HL-60/S4 (cell line): ENCODE measurements at regions not wholly inside any gene's neighbourhood (a gene's known extent, or its start where the extent isn't known, plus 50 kb on each side); places are given as distances from the start of the nearest gene placed in this dataset.
"Not testable (repeated sequence)": the region's sequence is repeated elsewhere in the genome, so short reads cannot be mapped to it uniquely, and the experiment has no call there.

Source experiments
- in situ Hi-C: fragments of 300-500 bp; cut with MboI; formaldehyde crosslinking; loops from 2 replicates; pipeline ENCODE4 v1.14.3; 2022; ENCODE audit warnings: low sequenced_read_pairs

DNA sequence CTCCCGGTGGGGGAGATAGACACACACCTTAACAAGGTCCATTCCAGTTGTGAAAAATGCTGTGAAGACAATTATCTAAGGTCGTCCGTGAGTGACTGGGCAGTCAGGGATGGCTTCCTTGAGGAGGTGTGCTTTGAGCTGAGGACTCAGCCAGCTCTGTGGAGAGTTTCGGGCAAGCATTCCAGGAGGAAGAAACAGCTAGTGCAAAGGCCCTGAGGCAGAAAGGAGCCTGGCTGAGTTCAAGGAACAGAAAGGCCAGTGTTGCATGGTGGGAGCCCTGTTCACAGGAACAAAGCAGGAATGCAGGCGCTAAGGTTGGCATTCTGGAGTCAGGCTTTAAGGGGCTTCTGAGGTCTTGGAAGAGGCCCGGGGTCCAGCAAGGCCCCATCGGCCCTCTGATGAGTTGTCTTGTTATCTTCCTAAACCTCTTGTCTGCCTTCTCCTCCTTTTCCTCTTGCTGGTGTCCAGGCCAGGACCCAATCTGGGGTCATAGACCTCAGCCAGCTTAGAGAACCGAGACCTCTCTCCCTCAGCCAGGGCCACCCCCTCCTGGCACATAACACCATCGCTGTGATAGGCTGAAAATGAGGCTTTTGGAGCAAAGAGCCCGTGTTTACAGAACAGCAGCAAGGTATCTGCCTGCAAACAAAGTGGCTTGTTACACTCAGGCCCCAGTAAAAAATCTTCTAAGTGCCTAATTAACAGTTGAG, 270.2 kb upstream of the MVB12B start:
- in situ Hi-C loops, result no loop called here

DNA sequence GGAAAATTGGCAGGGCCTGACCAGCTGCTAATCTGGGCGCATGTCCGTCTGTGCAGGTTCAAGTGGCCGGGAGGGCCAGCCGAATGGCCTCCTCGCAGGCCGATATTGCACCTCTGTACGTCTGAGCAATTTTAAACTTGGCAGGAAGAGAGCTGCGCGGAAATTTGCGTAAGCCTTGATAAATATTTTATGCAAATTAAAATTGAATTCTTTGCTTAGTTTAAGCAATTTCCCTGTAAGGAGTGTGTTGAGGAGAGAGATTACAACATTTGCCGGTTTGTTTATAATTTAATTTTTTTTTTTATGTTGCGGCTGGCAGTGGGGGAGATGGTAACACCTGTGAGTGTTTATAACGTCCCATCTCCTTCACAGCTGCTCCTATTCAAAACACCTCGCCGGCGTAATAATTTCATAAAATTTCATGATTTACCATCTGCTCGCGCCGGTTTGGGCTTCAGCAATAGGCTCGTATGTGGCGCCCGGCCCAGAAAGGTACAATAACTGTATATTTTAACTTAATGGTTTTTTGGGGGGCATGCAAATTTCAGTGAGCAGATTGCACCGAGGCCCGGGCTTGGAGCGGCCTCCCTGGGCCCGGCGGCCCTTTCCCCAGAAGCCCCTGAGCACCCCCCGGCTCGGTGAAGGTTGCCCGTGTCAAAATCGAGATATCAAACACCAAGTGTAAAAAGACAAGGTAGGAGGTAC, 269.4 kb upstream of the MVB12B start:
- in situ Hi-C loops, result no loop called here

DNA sequence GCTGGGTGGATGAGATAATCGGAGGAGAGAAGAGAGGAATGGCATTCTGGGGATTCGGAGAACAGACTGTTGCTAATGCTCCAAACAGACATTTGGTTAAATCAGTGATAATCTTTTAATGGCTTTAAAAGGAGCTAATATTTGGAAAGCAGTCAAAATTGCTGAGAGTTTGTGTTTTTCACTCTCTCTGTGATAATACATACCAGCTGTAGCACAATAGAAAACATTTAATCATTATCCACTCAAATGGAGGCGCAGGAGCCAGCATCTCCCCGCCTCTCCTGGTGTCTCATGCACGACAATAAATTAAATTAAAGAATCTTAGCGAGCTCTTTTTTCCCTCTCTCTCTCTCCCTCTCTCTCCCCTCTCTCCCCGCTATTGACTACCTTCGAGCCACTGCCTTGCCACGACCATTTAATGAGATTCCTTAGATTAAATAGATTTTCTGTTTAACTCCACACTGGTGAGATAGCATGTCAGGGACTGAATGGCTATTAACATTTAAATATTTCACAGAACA, 268.6 kb upstream of the MVB12B start:
- in situ Hi-C loops, result no loop called here

DNA sequence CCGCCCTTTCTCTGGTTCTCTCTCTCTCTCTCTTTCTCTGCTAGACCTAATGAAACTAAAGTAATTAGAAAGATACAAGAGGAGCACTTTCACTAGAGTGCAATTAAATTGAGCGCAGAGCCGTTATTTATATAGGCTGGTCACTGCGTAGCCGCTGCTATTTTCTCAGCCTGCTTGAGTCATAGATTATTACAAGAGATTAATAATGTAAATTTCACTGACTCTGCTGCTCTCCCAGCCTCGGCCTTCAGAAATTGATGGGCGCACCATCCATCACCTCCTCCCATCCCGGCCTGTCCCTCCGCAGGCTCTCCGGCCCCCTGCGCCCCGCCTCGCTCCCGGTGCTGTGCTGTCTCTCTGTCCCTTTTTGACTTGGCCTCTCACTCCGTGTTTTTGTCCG, 268.0 kb upstream of the MVB12B start:
- in situ Hi-C loops, result no loop called here

DNA sequence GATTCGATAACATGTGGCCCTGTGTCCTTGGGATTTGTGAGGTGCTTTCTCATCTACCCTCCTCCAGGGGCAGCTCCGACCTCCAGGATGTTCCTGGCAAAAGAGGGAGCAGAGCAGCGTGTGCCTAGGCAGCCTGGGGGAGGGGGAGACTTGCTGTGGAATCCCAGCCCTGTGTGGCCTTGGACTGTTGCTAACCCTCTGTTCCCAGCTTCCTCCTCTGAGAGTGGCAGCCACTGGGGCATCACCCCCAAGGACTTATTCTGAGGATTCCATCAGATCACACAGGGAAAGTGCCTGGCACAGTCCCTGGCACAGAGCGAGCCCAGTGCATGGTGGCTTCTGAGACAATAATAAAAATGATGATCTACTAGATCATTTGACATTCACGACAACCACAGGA, 265.1 kb upstream of the MVB12B start:
- in situ Hi-C loops, result no loop called here

DNA sequence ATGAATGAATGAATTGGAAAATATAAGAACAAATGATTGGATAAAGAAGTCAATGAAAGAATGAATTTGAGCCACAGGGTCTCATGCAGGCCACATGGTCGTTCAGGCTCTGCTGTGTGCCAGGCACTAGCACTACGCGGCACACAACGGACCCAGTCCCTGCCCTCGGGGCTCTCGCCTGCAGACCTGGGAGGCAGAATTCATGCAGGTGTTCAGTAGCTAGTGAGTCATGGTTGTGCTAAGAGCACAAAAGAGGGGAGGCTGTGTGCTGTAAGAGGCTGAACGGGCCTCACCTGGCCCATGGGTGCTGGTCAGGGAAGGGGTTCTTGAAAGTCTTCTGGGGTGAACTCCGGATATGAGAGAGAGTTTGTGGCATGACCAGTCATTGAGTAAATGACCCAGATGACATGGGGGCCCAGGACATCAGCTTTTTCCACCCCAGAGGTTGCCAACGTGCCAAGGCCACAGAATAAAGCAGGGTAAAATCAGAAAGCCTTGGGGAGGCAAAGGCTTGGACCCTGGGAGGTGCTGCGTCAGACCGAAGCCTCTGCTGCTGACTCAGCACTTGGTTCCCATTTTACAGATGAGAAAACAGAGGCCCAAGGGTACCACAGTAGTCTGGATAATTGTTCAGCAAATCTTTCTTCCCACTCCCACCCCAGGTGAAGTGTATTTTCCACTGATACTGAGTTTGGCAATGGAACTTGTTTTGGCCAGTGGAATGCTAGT, 264.3 kb upstream of the MVB12B start:
- in situ Hi-C loops, result no loop called here

DNA sequence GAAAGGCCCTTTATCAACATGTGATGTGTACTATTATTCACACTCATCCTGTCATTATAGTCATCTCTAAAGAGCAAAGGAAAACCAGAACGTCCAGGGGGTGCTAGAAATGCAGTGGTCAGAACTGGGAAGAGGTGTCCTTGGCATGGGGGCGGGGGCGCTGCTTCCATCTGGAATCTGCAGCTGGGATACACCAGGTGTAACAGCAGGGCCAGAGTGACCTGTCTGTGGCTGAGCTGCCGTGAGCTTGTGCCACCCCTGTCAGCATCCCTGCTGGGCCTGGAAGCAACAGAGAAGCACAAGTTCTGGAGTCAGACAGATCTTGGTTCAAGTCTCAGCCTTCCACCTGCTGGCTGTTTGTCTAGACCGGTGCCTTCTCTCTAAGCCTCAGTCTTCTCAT, 263.3 kb upstream of the MVB12B start:
- in situ Hi-C loops, result no loop called here

DNA sequence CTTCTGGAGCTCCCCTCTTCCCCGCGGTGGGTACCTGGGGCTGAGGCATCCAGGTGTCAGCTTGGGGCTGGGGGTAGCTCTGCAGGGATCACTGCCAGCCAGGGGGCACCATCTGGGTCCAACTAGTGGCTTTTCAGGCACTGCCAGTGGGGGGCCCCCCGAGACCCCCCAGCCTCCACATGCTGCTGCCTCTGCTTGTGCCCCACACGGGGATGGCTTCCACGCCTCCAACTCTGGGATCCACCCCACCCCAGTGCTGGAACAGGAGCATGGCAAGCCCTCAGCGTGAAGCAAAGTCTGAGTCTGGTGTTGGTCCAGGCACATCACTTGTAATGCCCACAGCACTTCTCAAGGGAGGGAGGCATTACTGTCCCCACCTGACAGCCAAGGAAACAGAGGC, 260.5 kb upstream of the MVB12B start:
- in situ Hi-C loops, result no loop called here

DNA sequence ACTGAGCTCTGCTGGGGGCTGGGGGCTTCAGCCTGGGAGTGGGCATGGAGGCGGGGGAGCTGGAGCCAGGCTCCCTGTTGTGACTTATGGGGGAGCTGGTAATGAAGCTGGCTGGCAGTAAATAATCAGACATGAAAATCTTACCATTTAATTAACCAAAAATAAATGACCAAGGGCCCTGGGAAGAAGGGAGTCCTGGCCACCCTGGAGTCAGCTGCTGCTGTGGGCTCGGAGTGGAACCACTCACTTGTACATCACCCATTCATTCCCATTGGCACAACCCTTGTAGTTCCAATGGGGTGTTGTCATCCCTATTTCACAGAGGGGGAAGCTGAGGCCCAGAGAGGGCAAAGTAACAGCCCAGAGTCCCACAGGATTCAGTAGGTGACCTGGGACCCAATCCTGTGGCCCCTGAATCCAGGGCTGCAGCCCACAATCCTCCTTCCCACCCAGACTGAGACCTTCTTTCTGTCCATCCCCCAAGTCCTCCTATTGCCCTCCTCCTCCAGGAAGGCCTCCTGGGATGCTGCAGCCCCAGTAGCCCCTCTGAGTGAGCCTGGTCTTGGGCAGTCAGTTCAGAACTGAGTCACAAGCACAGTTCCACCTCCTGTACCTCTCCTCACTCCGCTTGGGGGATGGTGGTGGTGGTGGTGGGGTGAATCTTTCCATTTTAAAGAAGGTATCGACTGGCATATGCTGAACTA, 259.4 kb upstream of the MVB12B start:
- in situ Hi-C loops, result no loop called here

DNA sequence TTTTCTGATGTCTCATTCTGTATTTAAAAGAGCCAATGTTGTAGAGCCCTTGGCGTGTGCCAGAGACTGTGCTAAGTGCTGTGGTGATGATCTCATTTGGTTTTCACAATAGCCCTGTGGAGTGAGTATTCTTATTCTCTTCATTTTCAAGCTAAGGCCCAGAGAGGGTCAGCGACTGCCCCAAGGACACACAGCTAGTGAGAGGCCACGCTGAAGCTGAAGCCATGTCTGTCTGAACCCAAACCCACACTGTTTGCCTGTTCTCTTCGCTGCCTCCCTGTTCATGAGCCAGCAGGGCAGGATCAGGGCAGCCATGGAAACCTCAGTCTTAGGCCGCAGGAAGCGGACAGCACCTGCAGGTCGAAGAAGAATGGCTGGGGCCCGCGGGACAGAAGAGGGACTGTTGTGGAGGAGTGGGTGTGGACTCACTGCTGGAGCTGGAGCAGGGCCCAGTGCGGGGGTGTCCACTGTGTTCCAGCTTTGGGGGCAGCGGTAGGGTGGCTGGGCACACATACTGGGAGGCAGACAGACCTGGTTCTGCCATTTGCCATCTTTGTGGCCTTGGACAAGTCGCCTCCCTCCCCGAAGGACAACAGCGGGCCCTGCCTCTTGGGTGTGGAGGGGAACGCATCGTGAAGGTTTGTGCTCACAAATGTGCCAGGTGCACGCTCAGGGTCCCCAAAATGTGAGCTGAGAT, 257.9 kb upstream of the MVB12B start:
- in situ Hi-C loops, result no loop called here

DNA sequence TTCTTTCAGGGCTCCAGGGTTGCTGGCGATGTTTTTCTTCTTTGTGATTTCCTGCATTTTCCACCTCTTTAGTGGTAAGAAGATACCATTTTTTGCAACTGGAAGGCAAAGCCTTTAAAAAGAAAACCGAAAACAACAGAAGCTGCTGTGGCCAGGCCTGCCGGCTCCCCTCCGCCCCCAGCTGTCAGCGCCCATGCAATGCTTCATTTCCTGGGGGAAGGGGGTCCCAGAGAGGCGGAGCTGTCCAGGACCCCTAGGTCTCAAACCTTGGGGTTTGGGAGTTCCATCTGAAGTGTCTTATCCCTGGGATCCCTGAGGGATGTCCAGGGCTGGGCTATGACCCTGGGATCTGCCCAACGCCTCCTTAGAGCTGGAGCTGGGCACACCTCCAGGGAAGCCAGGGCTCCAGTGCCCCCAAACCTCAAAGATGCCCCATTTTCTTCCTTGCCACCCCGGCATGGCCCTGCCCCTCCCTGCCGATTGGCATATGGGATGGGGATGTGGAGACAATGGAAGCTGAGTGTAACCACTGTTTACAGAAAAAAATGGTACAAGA, 257.2 kb upstream of the MVB12B start:
- in situ Hi-C loops, result no loop called here

DNA sequence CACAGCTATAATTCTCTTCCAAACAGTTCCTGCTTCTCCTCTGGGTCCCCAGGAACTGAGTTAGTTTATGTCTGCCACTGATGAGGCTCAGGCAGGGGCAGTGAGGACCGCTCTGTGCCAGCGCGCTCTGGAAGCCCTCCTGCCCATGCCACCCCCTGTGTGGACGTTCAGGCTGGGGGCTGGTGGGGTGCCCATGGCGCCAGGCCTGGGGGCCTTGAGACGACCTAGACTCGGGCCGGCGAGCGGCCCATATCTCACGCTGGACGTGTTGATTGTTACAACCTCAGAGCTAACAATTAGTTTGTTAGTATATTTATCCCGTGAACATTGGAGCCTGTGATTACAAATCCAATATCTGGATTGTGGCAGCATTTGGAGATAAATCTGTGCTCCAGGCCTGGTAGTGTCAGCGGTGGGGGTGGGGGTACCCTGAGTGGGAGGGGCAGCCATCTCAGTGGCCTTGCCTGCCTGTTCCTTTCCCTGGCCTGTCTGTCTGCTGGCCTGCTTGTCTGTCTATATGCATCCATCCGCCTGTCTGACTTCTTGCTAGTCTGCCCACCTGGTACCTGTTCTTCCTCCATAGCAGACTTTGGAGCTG, 256.5 kb upstream of the MVB12B start:
- in situ Hi-C loops, result no loop called here

DNA sequence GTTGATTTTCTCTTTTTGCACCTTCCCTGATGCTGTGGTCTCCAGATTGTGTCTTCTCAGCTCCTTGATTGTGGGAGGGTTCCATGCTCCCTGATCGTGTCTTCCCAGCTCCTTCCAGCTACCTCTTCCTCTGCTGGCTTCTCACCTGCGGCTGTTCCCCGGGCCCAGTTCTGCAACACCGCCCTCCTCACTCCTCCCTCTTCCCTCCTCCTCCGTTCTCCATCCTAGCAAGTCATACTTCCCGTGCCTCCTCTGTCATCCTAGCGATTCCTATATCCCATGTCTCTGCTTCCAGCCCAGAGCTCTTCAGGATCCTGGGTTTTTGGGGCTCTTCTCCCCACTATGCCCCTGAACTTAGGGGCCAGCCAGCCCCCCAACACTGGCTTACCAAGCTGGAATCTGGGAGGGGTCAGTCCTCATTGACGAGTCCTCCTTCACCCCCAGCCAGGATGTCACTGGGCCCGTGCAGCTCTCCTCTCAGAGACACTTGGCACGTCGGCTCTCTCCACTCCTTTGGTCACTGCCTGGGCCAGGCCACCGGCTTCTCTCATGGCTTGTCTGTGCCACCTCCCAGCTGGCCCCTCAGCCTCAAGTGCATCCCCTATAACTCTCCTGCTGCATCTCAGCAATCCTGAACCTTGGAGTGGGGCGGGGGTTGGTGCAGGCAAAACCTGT, 255.4 kb upstream of the MVB12B start:
- in situ Hi-C loops, result no loop called here

DNA sequence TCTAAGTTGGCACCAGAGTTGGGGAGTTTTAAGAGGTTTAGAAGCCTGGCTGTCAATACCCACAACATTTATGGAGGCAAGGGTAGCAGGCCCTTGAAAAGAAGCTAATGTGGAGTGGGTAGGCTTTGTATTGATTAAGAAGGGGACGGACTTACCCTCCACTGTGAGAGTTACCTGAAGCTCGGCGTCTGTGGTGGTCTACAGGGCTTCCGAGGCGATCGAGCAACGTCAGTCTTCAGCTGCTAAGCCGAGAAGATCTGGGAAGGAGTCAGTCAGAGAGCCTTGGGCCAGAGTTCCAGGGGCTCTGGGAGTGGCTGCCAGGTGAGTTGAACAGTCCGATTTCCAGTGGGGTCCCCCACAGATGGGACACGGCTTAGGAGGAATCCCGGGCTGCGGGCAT, 249.0 kb upstream of the MVB12B start:
- in situ Hi-C loops, result not testable (repeated sequence)

DNA sequence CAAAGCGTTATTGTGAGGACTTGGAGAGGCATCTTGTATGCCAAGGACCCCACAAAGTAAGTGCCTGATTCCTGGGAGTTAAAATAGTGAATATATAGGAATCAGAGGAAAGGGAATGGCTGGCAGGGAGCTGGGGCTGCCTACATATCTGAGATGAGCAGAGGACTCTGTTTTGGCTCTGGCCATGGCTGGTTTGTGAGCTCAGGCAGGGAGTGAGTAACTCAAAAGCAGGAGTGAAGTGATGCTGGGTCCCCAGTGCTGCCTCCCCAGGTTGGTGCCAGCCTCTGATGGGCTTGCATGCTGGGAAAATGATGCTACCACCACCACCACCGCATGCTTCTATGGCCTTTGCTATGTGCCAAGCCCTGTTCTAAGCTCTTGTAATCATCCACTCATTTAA, 246.0 kb upstream of the MVB12B start:
- in situ Hi-C loops, result no loop called here

DNA sequence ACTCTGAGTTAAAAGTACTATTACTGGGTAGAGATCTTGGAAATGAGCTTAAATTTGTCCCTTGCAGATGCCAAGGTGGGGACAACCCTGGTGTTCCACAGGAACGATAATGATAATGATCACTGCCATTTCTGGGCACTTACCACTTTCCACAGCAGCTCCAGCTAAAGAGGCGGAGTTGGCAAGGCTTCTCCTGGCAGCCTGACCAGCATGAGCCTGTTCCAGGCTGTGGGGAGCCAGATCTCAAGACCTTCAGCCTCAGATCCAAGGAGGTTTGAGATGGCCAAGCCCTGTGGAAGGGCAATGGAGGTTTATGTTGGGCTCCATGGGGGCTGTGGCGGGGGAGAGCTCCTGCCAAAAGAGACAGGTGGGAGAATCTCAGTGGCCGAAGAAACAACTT, 244.9 kb upstream of the MVB12B start:
- in situ Hi-C loops, result no loop called here

DNA sequence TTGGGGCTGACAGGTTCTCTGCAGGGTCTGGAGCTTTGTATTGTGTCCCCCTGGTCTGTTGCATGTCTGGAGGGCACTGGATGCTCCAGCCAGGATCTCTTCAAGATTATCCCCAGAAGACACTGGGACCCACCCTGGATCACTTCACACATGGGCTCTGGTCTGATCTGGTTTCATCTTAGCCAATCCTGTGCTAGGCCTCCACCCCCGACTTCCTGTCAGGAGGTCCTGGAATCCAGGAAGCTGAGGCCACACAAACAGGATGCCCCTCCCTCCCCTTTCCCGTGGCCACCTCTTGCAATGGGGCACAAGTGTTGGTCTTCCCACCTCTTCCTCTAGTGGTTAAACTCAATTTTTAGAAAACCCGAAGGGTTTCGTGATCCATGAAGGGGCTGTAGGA, 242.6 kb upstream of the MVB12B start:
- in situ Hi-C loops, result no loop called here

DNA sequence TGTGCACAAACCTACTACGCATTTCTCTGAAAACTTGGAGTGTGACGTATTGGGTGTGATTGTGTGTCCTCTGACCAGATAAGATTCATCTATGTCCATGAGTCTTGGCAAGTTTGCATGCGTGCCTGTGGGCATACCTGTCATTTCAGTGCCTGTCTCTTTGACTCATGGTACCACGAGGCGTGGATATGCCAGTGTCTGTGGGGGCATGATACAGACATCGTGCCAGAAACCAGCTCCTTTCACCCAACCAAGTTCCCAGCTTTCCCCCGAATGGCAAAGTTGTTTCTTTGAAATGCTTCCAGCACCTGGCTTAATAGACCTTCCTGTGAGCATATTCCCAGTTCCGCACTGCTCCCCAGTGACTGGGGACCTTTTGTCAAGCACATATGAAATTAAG, 241.9 kb upstream of the MVB12B start:
- in situ Hi-C loops, result no loop called here

DNA sequence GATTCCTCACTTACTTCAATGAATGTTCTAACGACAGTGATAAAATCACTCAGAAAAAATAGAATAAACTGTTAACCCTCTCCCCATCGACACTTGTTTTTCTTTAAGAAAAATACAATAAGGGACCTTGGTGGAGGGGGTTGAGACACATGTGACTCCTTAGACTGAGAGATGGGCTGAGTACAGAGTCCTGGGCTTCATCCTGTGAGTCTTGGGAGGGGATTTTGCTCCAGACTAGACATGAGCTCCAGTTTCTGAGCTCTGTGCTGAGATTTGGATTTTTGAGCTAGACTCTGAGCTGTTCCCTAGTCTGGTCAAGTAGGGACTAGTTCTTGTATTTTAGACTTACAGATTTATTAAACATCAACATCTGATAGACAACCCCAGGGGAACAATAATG, 241.5 kb upstream of the MVB12B start:
- in situ Hi-C loops, result no loop called here
